Mucosa of rectum (tissue), 2 donors: ENCODE measurements at regions not wholly inside any gene's neighbourhood (a gene's known extent, or its start where the extent isn't known, plus 50 kb on each side); places are given as distances from the start of the nearest gene placed in this dataset.

Source experiments
- H3K27ac ChIP-seq, 2 donors: one replicate each; pipeline ENCODE4 v1.7.0; 2013; ENCODE audit warnings: inconsistent platforms in 2 of 2, low read depth in 2 of 2, low read length in 2 of 2
- H3K27me3 ChIP-seq, 2 donors: one replicate each; pipeline ENCODE4 v1.7.0; 2013; ENCODE audit warnings: low read length in 2 of 2; ENCODE audit not compliant: control insufficient read depth in 2 of 2, insufficient read depth in 2 of 2
- H3K36me3 ChIP-seq, 2 donors: one replicate each; pipeline ENCODE4 v1.7.0; 2013; ENCODE audit warnings: low read length in 2 of 2; ENCODE audit not compliant: control insufficient read depth in 2 of 2, insufficient read depth in 2 of 2
- H3K4me1 ChIP-seq, 2 donors: one replicate each; pipeline ENCODE4 v1.7.0; 2013; ENCODE audit warnings: low read length in 2 of 2, mild to moderate bottlenecking in 1 of 2; ENCODE audit not compliant: control insufficient read depth in 2 of 2, insufficient read depth in 2 of 2
- H3K4me3 ChIP-seq, 2 donors: one replicate each; pipeline ENCODE4 v1.7.0; 2013; ENCODE audit warnings: low read length in 2 of 2
- H3K9ac ChIP-seq, 2 donors: one replicate each; pipeline ENCODE4 v1.7.0; 2013; ENCODE audit warnings: low read length in 2 of 2, low read depth in 1 of 2, mild to moderate bottlenecking in 1 of 2
- H3K9me3 ChIP-seq, 2 donors: one replicate each; pipeline ENCODE4 v1.7.0; 2013; ENCODE audit warnings: low read length in 2 of 2; ENCODE audit not compliant: control insufficient read depth in 2 of 2
- donor health status: healthy.
- donor health status: Normal muscosa, but diverticular disease.

DNA sequence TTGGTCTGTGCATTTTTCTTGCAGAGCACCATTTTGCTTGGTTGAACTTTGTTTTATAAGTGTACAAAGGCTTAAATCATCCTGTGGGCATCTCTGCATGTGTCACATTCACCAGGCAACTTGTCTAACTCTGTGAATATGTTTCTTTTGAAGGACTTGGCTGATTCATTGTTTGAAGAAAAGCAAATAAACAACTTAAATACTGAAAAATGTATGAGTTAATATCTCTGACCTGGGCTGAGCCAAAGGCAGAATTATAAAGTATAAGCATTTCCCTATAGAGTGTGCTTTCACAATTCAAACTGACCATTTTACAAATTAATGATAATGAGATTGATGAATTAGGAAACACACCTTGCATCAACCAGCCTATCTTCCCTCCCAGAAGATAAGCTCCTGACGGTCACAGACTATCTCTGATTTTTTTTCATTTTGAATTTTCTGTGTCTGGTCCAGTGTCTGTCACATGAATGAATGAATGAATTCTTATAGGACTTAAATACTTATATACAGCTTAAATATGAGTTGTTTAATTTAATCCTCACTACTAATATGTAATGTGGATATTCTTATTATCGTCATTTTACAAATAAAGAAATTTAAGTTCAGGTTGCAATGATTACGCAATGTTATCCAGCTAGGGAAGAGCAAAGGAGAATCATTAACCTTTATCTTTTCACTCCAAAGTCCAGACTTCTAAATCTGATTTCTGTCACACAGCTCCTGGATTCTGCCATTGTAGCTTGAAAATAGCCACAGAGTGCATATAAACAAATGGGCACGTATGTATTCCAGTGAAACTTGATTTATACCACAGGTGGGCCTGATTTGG is 182.0 kb upstream of the PHYHIPL start:
- no peaks in the 10 kb centered on the region for H3K4me1 ChIP-seq
- no peaks in the 10 kb centered on the region for H3K27me3 ChIP-seq
- no peaks in the 10 kb centered on the region for H3K9me3 ChIP-seq
- no peak overlapping the region for H3K27ac ChIP-seq
- no peak overlapping the region for H3K9ac ChIP-seq
- no peaks in the 10 kb centered on the region for H3K36me3 ChIP-seq
- no peak overlapping the region for H3K4me3 ChIP-seq

DNA sequence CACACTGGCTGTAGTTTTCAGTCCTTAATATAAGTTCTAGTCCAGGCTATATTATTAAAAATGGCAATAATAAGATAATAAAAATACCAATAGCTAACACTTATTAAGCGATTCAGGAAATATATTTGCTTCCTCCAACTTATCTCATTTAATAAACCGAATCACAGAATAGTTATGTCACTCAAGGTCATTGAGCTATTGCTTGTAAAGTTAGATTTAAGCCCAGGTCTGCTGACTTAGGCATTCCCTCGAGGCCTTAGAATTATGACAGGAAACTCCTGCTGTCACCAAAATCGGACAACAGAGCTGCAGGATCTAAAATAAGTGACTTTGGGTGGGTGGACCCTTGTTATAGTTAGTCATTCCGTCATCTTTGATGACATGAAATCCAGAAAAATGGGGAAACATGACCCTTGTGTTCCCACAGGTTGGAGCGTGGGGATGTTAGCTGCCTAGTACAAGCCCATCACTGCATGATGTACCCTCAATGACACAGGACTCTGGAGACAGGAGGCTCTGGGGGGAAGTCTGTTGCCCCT is 181.3 kb upstream of the PHYHIPL start:
- Histone ChIP-seq H3K4me1 (no peaks in the 10 kb centered on the region), H3K36me3 (no peaks in the 10 kb centered on the region), H3K27ac (no peak overlapping the region), H3K27me3 (no peaks in the 10 kb centered on the region), H3K9ac (no peak overlapping the region), H3K4me3 (no peak overlapping the region), H3K9me3 (no peaks in the 10 kb centered on the region)

DNA sequence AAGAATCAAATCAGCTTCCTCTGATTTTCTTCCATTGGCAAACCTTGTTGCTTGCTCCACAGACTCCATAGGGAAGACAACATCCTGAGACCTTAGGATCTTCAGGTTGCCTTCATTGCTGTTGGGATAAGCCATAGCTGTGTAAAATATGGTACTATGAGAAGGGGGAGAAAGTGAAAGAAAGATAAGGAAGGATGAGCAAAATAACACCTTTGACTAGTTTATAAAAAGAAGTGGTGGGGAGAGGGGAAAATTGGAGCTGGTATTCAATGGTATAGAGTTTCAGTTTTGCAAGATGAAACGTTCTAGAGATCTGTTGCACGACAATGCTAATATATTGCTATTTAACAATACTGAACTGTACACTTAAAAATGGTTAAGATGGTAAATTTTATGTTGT is 180.4 kb upstream of the PHYHIPL start:
- Histone ChIP-seq H3K4me1 (no peaks in the 10 kb centered on the region), H3K9me3 (no peaks in the 10 kb centered on the region), H3K9ac (no peak overlapping the region), H3K27ac (no peak overlapping the region), H3K27me3 (no peaks in the 10 kb centered on the region), H3K4me3 (no peak overlapping the region), H3K36me3 (no peaks in the 10 kb centered on the region)

DNA sequence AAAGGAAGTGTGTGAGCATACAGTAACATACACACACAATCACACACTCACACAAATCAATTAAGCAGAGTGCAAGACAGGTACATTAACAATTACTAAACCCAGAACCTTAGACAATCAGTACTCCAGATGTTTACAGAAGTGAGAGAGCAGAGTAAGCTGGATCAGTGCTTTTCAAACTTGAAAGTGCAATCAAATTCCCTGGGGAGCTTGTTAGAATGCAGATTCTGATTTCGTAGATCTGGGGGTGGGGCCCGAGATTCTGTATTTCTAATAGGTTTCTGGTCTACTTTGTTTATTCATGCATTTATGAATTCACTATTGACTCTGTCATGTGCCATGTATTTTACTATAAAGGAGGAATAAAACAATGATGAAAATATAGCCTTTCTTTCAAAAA is 179.6 kb upstream of the PHYHIPL start:
- no peak overlapping the region for H3K9ac ChIP-seq
- no peak overlapping the region for H3K4me3 ChIP-seq
- no peak overlapping the region for H3K27ac ChIP-seq
- H3K9me3 ChIP-seq: no peaks in the 10 kb centered on the region
- H3K36me3 ChIP-seq: no peaks in the 10 kb centered on the region
- H3K4me1 ChIP-seq: no peaks in the 10 kb centered on the region
- H3K27me3 ChIP-seq: no peaks in the 10 kb centered on the region

GRCh38 chr10:58998924-58999713 is 177.3 kb upstream of the PHYHIPL start:
- H3K9me3 ChIP-seq: no peaks in the 10 kb centered on the region
- H3K9ac ChIP-seq: no peak overlapping the region
- H3K36me3 ChIP-seq: no peaks in the 10 kb centered on the region
- no peaks in the 10 kb centered on the region for H3K4me1 ChIP-seq
- no peaks in the 10 kb centered on the region for H3K27me3 ChIP-seq
- H3K27ac ChIP-seq: no peak overlapping the region
- H3K4me3 ChIP-seq: no peak overlapping the region

GRCh38 chr10:59000162-59000825 is 176.1 kb upstream of the PHYHIPL start:
- Histone ChIP-seq H3K36me3 (no peaks in the 10 kb centered on the region), H3K9me3 (no peaks in the 10 kb centered on the region), H3K27ac (no peak overlapping the region), H3K9ac (no peak overlapping the region), H3K4me3 (no peak overlapping the region), H3K4me1 (no peaks in the 10 kb centered on the region), H3K27me3 (no peaks in the 10 kb centered on the region)

- no peak overlapping the region for H3K9ac ChIP-seq
Observed at GRCh38 chr10:59002011-59002410, 174.4 kb upstream of the PHYHIPL start.

DNA sequence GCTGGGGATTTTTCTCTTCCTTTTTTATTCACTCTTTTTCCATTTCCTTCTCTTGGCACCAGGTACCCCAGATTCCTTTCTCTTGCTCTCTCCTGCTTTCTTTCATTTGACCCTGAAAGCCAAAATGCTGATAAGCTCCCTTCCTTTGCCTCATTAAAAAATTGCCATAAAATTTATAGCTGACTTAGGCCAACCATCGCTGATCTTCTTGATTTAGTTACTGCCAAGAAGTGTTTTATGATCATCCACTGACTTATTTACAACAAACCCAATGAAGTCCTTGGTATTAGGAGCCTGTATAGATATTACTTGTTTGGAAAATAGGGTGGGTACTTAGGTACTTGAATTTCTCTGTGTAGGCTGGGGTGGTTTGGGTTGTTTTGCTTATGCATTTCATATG is 173.2 kb upstream of the PHYHIPL start:
- no peaks in the 10 kb centered on the region for H3K27me3 ChIP-seq
- H3K36me3 ChIP-seq: no peaks in the 10 kb centered on the region
- H3K9me3 ChIP-seq: no peaks in the 10 kb centered on the region
- H3K4me1 ChIP-seq: no peaks in the 10 kb centered on the region
- H3K4me3 ChIP-seq: no peak overlapping the region
- no peak overlapping the region for H3K27ac ChIP-seq
- no peak overlapping the region for H3K9ac ChIP-seq

More at GRCh38 chr10:59002011-59002410, 174.4 kb upstream of the PHYHIPL start:
- Histone ChIP-seq H3K4me1 (no peaks in the 10 kb centered on the region), H3K9me3 (no peaks in the 10 kb centered on the region), H3K4me3 (no peak overlapping the region), H3K36me3 (no peaks in the 10 kb centered on the region), H3K27me3 (no peaks in the 10 kb centered on the region), H3K27ac (no peak overlapping the region)

DNA sequence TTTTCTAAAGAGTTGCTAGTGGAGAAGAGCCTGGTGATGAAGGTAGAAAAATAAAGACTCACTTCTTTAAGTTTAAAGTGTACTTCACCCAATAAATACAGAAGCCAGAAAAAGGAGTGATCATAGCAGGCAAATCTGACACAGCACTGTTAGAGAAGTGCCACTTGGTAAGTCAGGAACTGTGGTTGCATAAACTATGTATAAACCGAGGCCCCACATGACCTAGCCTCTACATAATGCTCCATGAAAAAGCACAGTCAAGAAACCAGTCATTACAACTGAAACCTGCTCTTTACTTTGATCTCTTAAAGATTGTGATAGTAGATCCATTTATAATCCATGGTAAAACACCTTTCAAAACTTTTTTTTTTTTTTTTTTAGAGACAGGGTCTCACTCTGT is 172.1 kb upstream of the PHYHIPL start:
- Histone ChIP-seq H3K27ac (no peak overlapping the region), H3K4me3 (no peak overlapping the region), H3K9me3 (no peaks in the 10 kb centered on the region), H3K4me1 (no peaks in the 10 kb centered on the region), H3K9ac (no peak overlapping the region), H3K27me3 (no peaks in the 10 kb centered on the region), H3K36me3 (no peaks in the 10 kb centered on the region)
